ENCODE measurements at regions not wholly inside any gene's neighbourhood (a gene's known extent, or its start where the extent isn't known, plus 50 kb on each side); places are given as distances from the start of the nearest gene placed in this dataset.
A peak's percentile ranks its signal among the peaks of the same experiment; 100 is the strongest.

DNA sequence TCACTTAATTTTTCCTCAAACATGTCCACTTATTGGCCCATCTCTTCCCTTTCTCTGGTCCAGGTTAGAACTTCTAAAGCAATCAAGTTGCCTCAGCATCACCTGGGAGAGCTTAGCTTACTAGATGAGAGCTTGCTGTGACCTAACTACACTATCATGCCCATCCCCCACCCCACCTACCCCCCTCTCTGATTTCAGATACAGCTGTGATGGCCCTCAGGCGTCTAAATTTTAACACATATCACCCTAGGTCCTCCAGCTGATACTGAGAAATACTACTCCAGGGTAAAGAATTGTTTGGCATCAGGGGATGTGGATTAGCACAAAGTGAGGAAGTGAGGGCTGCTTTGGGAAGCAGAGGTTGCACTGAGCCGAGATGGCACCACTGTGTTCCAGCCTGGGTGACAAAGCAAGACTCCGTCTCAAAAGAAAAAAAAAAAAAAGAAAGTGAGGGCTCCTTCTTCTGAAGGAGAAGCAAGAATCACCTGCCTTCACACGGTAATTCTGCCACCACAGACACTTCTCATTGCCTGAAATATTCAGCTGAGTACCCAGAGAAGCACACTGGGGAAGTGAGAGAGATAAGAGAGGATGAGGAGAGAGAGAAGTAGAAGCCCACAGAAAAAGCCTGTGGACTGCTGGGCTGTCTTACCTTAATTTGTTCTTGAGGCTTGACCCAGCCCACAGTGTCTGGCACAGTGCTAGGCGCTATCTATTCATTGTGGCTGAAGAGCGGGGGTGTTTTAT is 263.4 kb downstream of the ASXL3 start:
- DNase-seq (ENCODE audit: low read depth), result no peak
- TF ChIP-seq, protein P1, sequence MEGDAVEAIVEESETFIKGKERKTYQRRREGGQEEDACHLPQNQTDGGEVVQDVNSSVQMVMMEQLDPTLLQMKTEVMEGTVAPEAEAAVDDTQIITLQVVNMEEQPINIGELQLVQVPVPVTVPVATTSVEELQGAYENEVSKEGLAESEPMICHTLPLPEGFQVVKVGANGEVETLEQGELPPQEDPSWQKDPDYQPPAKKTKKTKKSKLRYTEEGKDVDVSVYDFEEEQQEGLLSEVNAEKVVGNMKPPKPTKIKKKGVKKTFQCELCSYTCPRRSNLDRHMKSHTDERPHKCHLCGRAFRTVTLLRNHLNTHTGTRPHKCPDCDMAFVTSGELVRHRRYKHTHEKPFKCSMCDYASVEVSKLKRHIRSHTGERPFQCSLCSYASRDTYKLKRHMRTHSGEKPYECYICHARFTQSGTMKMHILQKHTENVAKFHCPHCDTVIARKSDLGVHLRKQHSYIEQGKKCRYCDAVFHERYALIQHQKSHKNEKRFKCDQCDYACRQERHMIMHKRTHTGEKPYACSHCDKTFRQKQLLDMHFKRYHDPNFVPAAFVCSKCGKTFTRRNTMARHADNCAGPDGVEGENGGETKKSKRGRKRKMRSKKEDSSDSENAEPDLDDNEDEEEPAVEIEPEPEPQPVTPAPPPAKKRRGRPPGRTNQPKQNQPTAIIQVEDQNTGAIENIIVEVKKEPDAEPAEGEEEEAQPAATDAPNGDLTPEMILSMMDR (IDR thresholded peaks at IDR 0.05; ENCODE audit: insufficient read depth, low read length), result no peak
- no peak overlapping the region for H3K4me3 ChIP-seq (ENCODE audit: low read depth, low read length)

DNA sequence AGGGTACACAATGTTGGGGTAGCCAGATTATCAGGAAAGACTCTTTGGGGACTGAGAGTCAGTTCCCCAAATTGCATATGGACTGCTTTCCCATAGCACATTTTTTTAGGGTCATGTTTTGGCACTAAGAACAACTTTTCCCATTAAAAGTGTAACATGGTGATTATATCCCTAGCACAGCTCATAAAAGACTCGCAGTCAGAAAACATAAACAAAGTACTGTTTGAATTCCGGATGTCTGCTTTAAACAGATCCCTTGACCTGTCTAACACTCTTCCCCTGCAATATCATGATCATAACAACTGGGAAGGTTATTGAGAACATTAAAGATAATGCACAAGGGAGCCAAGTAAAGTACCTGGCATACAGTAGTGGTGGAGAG is 262.2 kb downstream of the ASXL3 start:
- DNase-seq (ENCODE audit: low read depth), result no peak
- H3K4me3 ChIP-seq (ENCODE audit: low read depth, low read length), result no peak overlapping the region
- TF ChIP-seq, protein P1 (IDR thresholded peaks at IDR 0.05; ENCODE audit: insufficient read depth, low read length), result no peak

DNA sequence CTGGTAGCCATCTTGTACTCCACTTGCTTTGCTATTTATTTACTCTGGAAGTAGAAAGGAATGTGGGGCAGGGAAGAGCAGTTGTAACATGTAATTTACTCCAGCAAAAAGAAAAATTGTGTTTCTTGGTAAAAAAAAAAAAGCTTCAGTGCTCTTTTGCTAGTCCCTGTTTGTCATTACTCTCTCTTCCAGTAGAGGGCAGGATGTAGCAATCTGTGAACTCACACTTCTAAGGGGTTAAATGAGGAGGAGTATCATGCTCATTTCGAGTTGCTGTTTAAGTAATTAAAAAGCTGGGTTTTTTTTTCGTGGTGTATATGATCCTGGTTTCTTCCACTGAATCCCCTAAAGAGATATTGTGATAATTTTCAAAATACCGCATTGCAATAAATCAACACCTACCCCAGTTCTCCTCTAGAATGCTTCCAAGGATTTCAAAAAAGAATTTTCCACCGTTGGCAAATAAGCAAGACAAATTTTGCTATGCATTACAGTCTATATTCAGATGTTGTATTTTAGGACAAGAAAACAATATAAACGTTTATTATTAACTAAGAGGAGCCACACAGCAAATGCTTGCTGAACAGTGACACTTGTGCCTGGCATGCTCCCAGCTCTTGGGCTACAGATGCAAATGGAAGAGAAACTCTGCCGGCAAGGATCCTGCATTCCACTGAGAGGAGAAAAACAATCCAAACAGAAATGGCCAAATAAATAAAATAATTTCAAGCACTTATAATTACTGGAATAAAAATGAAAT is 261.6 kb downstream of the ASXL3 start:
- TF ChIP-seq, protein P1 (IDR thresholded peaks at IDR 0.05; ENCODE audit: insufficient read depth, low read length), result peak; percentile 74
- peak; percentile 57 for DNase-seq (ENCODE audit: low read depth)

DNA sequence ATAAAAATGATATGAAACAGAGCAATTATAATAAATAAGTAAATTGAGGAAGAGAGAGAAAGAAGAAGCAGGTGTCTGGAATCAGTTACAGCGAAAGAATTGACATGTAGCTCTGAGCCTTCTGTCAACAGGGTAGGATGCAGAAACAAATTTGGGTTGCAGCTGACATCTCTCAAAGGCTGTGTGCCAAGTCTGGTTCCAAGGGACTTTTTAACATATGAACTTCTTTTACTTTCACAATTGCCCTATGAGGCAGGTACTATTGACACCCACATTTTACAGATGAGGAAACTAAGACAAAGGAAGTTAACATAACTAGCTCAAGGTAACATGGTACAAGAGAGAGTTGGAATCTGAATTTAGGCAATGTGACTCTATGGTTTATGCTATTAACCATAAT is 260.0 kb downstream of the ASXL3 start:
- TF ChIP-seq, protein P1 (IDR thresholded peaks at IDR 0.05; ENCODE audit: insufficient read depth, low read length), result no peak
- no peak overlapping the region for H3K4me3 ChIP-seq (ENCODE audit: low read depth, low read length)
- DNase-seq (ENCODE audit: low read depth), result no peak

More for the DNA sequence above, 261.6 kb downstream of the ASXL3 start:
- H3K4me3 ChIP-seq (ENCODE audit: low read depth, low read length), result no peak overlapping the region

DNA sequence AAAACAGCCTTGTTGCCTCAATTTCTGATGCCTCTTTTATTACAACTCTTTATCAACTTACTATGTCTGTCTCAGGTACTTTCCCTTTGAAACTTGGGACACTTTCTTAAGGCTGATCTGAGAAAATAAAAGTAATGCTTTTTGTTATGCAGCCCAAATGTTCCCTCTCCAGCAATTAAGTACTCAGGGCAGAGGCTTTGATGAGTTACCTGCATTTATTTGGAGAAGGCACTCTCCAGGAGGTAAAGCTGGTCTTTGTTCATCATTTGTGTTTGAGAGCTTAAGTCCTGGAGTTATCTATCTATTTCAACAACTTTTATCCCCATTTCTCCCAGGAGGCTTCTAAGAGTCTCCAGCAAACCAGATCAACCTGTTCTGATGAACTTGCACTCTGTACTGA is 259.2 kb downstream of the ASXL3 start:
- DNase-seq (ENCODE audit: low read depth), result no peak
- TF ChIP-seq, protein P1 (IDR thresholded peaks at IDR 0.05; ENCODE audit: insufficient read depth, low read length), result no peak
- H3K4me3 ChIP-seq (ENCODE audit: low read depth, low read length), result no peak overlapping the region

DNA sequence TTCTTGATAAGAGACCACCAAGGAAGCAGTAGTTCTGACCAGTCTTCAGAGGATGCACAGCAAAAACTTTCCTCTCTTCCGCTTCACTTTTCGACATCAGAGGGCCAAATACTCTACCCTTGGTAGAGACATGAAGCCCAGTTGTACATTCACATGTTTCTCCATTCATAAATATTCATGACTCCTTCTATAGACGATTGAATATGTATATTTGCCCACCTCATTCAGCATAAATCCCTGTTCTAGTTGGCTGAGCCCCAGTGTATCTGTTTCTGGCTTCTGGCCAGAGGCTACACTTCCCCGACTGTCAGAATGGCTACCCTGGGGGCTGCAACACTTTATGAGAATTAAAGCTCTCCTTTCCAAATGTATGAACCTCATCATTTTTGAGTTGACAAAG is 258.5 kb downstream of the ASXL3 start:
- no peak overlapping the region for H3K4me3 ChIP-seq (ENCODE audit: low read depth, low read length)
- no peak for DNase-seq (ENCODE audit: low read depth)
- TF ChIP-seq, protein P1 (IDR thresholded peaks at IDR 0.05; ENCODE audit: insufficient read depth, low read length), result no peak
